Ovary (tissue), 7 donors: ENCODE measurements at regions not wholly inside any gene's neighbourhood (a gene's known extent, or its start where the extent isn't known, plus 50 kb on each side); places are given as distances from the start of the nearest gene placed in this dataset.
A peak's percentile ranks its signal among the peaks of the same experiment; 100 is the strongest.

Experiments
- DNase-seq, 5 donors: peaks; one replicate each; pipeline ENCODE4 v3.0.0-alpha.2; 2019 to 2020
- H3K27ac ChIP-seq, 2 donors: fragments of 200-600 bp; one replicate each; pipeline versions ENCODE4 v1.5.1 to v1.8.0; 2019 to 2022
- H3K27me3 ChIP-seq: fragments of 200-600 bp; one replicate; pipeline ENCODE4 v1.8.0; 2022
- H3K36me3 ChIP-seq: fragments of 200-600 bp; sonication (generic); one replicate; pipeline ENCODE4 v1.5.1; 2019
- H3K4me1 ChIP-seq: one replicate; pipeline ENCODE4 v1.8.1; 2013; ENCODE audit warnings: mild to moderate bottlenecking, moderate library complexity; ENCODE audit not compliant: insufficient read depth
- H3K4me3 ChIP-seq: fragments of 200-600 bp; sonication (generic); one replicate; pipeline ENCODE4 v1.5.1; 2017
- H3K9me3 ChIP-seq, 2 donors: fragments of 200-600 bp in 1 of 2; sonication (generic) in 1 of 2; one replicate each; pipeline versions ENCODE4 v1.5.1 to v1.8.1; 2013 to 2019; ENCODE audit warnings: mild to moderate bottlenecking in 1 of 2, moderate library complexity in 1 of 2
- EP300 ChIP-seq: sonication (generic); formaldehyde crosslinking; IDR thresholded peaks from one replicate; pipeline ENCODE4 v1.6.1; 2017; ENCODE audit warnings: antibody characterized with exemption
- POLR2A ChIP-seq: fragments of 450-650 bp; IDR thresholded peaks from one replicate; pipeline ENCODE4 v1.6.1; 2017; ENCODE audit warnings: antibody characterized with exemption, mild to moderate bottlenecking, moderate library complexity
- WGBS, 3 donors: extraction: QIAGEN DNeasy Blood & Tissue Kit in 1 of 3; methylation state at CpG; one replicate each; pipeline versions ENCODE4 v1.1.5 to v1.1.7; 2013 to 2017; 5-methylcytosine and 5-hydroxymethylcytosine counted together
- intact Hi-C, 4 donors: fragments of 100-400 bp; cut with DNase I; formaldehyde crosslinking; loops; one replicate each; pipeline versions ENCODE4 v1.11.0 to v1.15.1; 2022 to 2023
- TF ChIP-seq, protein P1 (sequence below), 3 donors: fragments of 450-650 bp in 2 of 3; fragments of 200-600 bp in 1 of 3; IDR thresholded peaks; one replicate each; pipeline versions ENCODE4 v1.5.1 to v1.8.0; 2016 to 2022; ENCODE audit warnings: antibody characterized with exemption in 3 of 3, mild to moderate bottlenecking in 1 of 3
- donor health status: DM: no; HTN: no; CAD: no; lungs with moderate emphysema.
- donor health status: DM: no; HTN: no; CAD: no.
- donor health status: Bipolar disorder and iron deficiency.
- donor health status: DM: no; HTN: no; CAD: no.
- donor health status: DM: yes; HTN: yes; CAD: no.

DNA sequence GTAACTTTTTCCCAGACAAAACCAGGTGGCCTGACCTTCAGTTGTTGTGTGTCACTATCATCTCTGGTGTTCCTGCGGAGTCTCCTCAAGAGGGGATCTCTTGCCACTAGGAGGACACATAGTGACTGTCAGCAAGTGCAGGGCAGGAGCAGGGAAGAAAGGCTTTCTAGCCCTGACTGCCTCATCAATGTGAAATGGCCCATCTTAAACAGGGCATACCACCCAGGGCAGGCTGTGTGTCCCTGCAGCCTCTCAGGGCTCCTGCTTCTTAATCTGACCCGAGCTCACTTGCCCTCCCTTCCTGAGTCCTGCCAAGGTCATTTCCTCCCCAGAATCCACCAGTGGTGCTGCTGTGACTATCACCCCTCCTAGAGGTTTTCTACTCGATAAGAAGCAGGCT lies 57.4 kb upstream of the SIMC1 start:
- intact Hi-C loops = no loop called here
- no peaks in the 10 kb centered on the region for H3K9me3 ChIP-seq
- DNase-seq = peak in 4 of 5 donors; percentile 51 to 66 (median 60)
- TF ChIP-seq POLR2A = no peak
- TF ChIP-seq, protein P1, sequence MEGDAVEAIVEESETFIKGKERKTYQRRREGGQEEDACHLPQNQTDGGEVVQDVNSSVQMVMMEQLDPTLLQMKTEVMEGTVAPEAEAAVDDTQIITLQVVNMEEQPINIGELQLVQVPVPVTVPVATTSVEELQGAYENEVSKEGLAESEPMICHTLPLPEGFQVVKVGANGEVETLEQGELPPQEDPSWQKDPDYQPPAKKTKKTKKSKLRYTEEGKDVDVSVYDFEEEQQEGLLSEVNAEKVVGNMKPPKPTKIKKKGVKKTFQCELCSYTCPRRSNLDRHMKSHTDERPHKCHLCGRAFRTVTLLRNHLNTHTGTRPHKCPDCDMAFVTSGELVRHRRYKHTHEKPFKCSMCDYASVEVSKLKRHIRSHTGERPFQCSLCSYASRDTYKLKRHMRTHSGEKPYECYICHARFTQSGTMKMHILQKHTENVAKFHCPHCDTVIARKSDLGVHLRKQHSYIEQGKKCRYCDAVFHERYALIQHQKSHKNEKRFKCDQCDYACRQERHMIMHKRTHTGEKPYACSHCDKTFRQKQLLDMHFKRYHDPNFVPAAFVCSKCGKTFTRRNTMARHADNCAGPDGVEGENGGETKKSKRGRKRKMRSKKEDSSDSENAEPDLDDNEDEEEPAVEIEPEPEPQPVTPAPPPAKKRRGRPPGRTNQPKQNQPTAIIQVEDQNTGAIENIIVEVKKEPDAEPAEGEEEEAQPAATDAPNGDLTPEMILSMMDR (IDR thresholded peaks at IDR 0.05) = peak in 1 of 3 donors; percentile 20
- H3K4me1 ChIP-seq = peaks cover 24% of the 10 kb centered on the region
- H3K27me3 ChIP-seq = no peaks in the 10 kb centered on the region
- H3K27ac ChIP-seq = peak overlapping the region; percentile 65 to 87
- WGBS, 3 donors = 5 to 7% (median 6%) methylated on average over 3 of the region's 3 CpGs
- no peaks in the 10 kb centered on the region for H3K36me3 ChIP-seq
- H3K4me3 ChIP-seq = no peak overlapping the region

DNA sequence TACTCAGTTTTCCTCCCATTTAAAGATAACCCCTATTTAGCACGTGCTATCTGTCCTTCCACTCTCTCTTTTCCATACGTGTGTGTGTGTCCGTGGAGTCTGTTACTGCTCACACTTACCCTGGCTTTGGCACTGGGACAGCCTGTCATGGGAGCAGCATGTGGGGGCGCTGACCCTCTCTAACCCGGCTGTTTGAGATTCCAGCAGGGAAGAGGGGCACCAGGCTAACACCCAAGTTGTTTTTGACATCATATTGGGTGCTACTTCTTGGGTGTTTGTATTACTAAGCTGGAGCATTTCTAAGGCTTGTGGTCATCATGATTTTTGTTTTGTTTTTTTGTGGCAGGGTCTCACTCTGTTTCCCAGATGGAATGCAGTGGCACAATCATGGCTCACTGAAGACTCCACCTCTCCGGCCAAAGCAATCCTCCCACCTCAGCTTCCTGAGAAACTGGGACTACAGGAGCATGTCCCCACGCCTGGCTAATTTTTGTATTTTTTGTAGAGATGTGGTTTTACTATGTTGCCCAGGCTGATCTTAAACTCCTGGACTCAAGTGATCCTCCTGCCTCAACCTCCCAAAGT lies 56.9 kb upstream of the SIMC1 start:
- Histone ChIP-seq H3K4me1 (peaks cover 24% of the 10 kb centered on the region), H3K4me3 (no peak overlapping the region), H3K36me3 (no peaks in the 10 kb centered on the region), H3K27me3 (no peaks in the 10 kb centered on the region), H3K27ac (peak overlapping the region; percentile 18 to 87), H3K9me3 (no peaks in the 10 kb centered on the region)
- 15 to 31% (median 23%) methylated on average over 7 of the region's 7 CpGs for whole genome bisulfite sequencing, 3 donors
- peak in 2 of 5 donors; percentile 55 to 58 for DNase-seq
- intact Hi-C loops = no loop called here
- TF ChIP-seq, protein P1 (IDR thresholded peaks at IDR 0.05) = no peak
- no peak for TF ChIP-seq POLR2A
- TF ChIP-seq EP300 = no peak

DNA sequence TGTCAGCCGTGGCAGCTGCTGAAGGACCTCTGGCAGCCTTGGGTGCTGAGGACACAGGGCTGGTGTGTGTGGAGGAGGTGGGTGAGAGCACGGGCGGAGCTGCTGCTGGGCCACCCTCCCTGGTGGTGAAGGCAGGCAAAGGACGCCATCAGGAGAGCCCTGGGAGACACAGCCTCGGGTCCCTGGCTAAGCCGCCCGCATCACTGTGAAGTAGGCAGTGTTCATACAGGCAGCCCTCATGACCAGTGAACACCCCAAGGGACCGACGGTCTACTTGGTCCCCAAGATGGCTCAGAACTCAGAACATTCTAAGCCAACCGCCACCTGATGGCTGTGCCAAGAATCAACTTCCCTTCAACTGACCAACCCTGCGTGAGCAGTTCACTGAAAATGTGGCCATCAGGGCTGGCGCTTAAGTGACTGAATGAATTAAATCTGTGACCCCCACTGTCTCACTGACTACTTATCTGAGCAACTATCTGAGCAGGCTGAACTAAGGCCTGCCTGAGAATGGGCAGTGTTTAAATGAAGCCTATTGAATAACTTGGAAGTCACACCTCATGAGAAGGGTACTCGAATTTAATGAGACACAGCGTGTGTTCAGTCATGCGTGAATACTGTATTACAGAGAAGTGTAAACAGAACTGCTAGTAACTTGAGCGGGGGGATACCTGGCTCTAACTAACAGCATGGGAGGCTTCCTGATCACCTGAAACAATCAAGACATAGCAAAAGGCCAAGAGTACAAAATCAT lies 54.7 kb upstream of the SIMC1 start:
- peak in 2 of 5 donors; percentile 43 to 48 for DNase-seq
- Histone ChIP-seq H3K36me3 (no peaks in the 10 kb centered on the region), H3K4me1 (peaks cover 24% of the 10 kb centered on the region), H3K4me3 (no peak overlapping the region), H3K9me3 (no peaks in the 10 kb centered on the region), H3K27me3 (no peaks in the 10 kb centered on the region), H3K27ac (peak overlapping the region in 1 of 2 donors; percentile 55)
- TF ChIP-seq, protein P1 (IDR thresholded peaks at IDR 0.05) = no peak
- no peak for TF ChIP-seq POLR2A
- TF ChIP-seq EP300 = no peak
- intact Hi-C loops = no loop called here
- 76 to 78% (median 77%) methylated on average over 16 of the region's 16 CpGs for WGBS, 3 donors

DNA sequence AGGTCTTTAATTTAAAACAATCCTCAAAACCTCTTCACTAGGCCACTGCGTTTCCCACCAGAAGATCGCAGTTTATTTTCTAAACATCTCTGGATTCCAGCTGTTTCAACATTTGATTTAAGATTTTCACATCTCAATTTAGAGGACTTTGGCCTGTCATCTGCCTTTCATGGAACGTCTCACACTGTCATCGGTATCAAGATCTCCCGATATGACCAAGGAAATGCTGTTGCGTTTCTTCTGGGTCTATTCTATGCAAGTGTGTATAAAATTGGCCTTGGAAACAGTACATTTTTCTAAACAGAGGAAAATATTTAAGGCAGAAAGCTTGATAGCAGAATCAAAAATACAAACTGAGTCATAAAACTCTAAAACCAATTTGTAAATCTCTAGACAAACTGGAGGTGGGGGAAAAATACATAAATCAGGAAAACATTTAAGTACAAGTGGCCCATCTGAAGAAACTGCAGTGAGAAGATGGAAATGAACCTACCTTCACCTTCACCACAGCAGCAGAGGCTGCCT lies 53.6 kb upstream of the SIMC1 start:
- Histone ChIP-seq H3K36me3 (no peaks in the 10 kb centered on the region), H3K27me3 (no peaks in the 10 kb centered on the region), H3K9me3 (no peaks in the 10 kb centered on the region), H3K4me3 (no peak overlapping the region), H3K4me1 (peaks cover 21% of the 10 kb centered on the region), H3K27ac (peak overlapping the region in 1 of 2 donors; percentile 25)
- intact Hi-C loops = no loop called here
- no peak for DNase-seq
- WGBS, 3 donors = 11 to 47% (median 18%) methylated on average over 6 of the region's 6 CpGs
- TF ChIP-seq, protein P1 (IDR thresholded peaks at IDR 0.05) = no peak
- no peak for TF ChIP-seq EP300
- no peak for TF ChIP-seq POLR2A
